CD1c-positive myeloid dendritic cell (primary cell): ENCODE measurements at regions not wholly inside any gene's neighbourhood (a gene's known extent, or its start where the extent isn't known, plus 50 kb on each side); places are given as distances from the start of the nearest gene placed in this dataset.
"Not testable (repeated sequence)": the region's sequence is repeated elsewhere in the genome, so short reads cannot be mapped to it uniquely, and the experiment has no call there.

Experiments used
- DNase-seq: peaks from one replicate; pipeline ENCODE4 v3.0.0-alpha.2; 2016; ENCODE audit errors: extremely low spot score

- DNase-seq, result peak; percentile 58
Measured at GRCh38 chr2:113386780-113387433, 50.6 kb upstream of the ZNG1B start.

- DNase-seq, result not testable (repeated sequence)
Measured at GRCh38 chr2:113379621-113380020, 57.9 kb upstream of the ZNG1B start.

GRCh38 chr2:113376913-113377445 is 60.5 kb upstream of the ZNG1B start:
- DNase-seq, result peak; percentile 94

GRCh38 chr2:113376253-113376912 is 61.1 kb upstream of the ZNG1B start:
- DNase-seq, result peak; percentile 68

GRCh38 chr2:113374857-113375256 is 62.6 kb upstream of the ZNG1B start:
- peak; percentile 43 for DNase-seq

- DNase-seq, result not testable (repeated sequence)
Measured at GRCh38 chr2:113372258-113372834, 65.1 kb upstream of the ZNG1B start.

GRCh38 chr2:113370478-113371091 is 66.9 kb upstream of the ZNG1B start:
- DNase-seq, result peak; percentile 80

GRCh38 chr2:113370030-113370429 is 67.5 kb upstream of the ZNG1B start:
- DNase-seq, result no peak

GRCh38 chr2:113368581-113368980 is 68.9 kb upstream of the ZNG1B start:
- peak; percentile 18 for DNase-seq

GRCh38 chr2:113366821-113367220 is 70.7 kb upstream of the ZNG1B start:
- not testable (repeated sequence) for DNase-seq

GRCh38 chr2:113365791-113366190 is 71.7 kb upstream of the ZNG1B start:
- DNase-seq, result peak; percentile 67

GRCh38 chr2:113365290-113365689 is 72.2 kb upstream of the ZNG1B start:
- not testable (repeated sequence) for DNase-seq

- no peak for DNase-seq
Measured at GRCh38 chr2:113361051-113361450, 76.4 kb upstream of the ZNG1B start.

- no peak for DNase-seq
Measured at GRCh38 chr2:113357071-113357470, 78.3 kb upstream of the PAX8 start.

GRCh38 chr2:113356284-113356683 is 77.6 kb upstream of the PAX8 start:
- not testable (repeated sequence) for DNase-seq

- DNase-seq, result not testable (repeated sequence)
Measured at GRCh38 chr2:113355339-113356015, 76.8 kb upstream of the PAX8 start.

GRCh38 chr2:113351375-113352355 is 72.9 kb upstream of the PAX8 start:
- no peak for DNase-seq

- not testable (repeated sequence) for DNase-seq
Measured at GRCh38 chr2:113343800-113344199, 65.1 kb upstream of the PAX8 start.

- DNase-seq, result peak; percentile 75
Measured at GRCh38 chr2:113342650-113343049, 63.9 kb upstream of the PAX8 start.

GRCh38 chr2:113341870-113342253 is 63.1 kb upstream of the PAX8 start:
- not testable (repeated sequence) for DNase-seq
